ENCODE measurements at regions not wholly inside any gene's neighbourhood (a gene's known extent, or its start where the extent isn't known, plus 50 kb on each side); places are given as distances from the start of the nearest gene placed in this dataset.
"Not testable (repeated sequence)": the region's sequence is repeated elsewhere in the genome, so short reads cannot be mapped to it uniquely, and the experiment has no call there.

DNA sequence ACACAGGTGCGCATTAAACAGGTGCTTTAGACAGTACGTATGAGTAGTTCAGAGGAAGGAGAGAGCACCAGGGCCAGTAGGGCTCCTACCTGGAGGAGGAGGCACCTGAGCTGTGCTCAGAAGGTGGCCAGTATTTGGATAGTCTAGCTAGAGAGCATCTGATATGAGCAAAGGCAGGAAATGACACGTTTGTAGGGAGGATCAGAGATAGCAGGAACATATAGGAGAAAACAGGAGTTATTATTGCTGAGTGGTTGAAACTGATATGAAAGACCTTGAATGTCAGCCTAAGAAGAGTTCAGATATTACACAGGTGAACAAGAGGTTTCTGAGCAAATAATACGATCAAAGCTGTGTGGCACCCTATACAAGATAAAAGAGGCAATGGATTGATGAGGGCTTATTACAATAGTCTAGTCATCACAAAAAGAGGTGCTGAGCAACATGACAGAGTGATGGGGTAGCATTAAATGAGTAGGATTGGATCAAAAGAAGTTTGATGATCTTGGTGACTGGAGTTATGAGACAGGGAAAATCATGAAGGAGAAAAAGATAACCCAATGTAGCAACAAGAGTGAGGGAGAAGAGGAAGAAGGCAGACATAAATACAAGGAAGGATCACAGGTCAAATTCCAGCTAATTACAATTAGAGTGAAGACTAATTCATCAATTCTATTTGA lies 69.8 kb upstream of the HIVEP1 start:
- Histone ChIP-seq H3K9me3 (no peaks in the 10 kb centered on the region), H3K4me1 (ENCODE audit: low read depth) (no peaks in the 10 kb centered on the region), H3K36me3 (ENCODE audit: low read depth) (no peaks in the 10 kb centered on the region), H3K4me3 (no peak overlapping the region)
- no peak for ATAC-seq
- no peak for DNase-seq
- TF ChIP-seq, protein P1, sequence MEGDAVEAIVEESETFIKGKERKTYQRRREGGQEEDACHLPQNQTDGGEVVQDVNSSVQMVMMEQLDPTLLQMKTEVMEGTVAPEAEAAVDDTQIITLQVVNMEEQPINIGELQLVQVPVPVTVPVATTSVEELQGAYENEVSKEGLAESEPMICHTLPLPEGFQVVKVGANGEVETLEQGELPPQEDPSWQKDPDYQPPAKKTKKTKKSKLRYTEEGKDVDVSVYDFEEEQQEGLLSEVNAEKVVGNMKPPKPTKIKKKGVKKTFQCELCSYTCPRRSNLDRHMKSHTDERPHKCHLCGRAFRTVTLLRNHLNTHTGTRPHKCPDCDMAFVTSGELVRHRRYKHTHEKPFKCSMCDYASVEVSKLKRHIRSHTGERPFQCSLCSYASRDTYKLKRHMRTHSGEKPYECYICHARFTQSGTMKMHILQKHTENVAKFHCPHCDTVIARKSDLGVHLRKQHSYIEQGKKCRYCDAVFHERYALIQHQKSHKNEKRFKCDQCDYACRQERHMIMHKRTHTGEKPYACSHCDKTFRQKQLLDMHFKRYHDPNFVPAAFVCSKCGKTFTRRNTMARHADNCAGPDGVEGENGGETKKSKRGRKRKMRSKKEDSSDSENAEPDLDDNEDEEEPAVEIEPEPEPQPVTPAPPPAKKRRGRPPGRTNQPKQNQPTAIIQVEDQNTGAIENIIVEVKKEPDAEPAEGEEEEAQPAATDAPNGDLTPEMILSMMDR (IDR thresholded peaks at IDR 0.05) = no peak
- intact Hi-C loops (cut with DNase I, micrococcal nuclease) = no loop called here

DNA sequence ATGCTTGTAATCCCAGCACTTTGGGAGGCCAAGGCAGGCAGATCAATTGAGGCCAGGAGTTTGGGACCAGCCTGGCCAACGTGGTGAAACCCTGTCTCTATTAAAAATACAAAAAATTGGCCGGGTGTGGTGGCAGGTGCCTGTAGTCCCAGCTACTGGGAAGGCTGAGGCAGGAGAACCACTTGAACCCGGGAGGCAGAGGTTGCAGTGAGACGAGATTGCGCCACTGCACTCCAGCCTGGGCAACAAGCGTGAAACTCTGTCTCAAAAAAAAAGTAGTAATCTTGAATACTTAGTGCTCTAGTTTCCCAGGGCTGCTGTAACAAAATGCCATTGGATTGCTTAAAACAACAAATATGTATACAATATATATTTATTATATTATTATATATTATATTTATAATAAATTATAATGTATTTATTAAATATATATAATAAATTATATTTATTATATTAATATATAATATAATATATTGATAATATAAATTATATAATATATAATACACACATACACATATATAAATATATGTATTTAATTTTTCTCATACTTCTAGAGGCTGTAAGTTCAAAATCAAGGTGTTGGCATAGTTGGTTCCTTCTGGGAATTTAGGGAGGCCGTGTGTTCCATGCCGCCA lies 71.5 kb upstream of the HIVEP1 start:
- DNase-seq = not testable (repeated sequence)

DNA sequence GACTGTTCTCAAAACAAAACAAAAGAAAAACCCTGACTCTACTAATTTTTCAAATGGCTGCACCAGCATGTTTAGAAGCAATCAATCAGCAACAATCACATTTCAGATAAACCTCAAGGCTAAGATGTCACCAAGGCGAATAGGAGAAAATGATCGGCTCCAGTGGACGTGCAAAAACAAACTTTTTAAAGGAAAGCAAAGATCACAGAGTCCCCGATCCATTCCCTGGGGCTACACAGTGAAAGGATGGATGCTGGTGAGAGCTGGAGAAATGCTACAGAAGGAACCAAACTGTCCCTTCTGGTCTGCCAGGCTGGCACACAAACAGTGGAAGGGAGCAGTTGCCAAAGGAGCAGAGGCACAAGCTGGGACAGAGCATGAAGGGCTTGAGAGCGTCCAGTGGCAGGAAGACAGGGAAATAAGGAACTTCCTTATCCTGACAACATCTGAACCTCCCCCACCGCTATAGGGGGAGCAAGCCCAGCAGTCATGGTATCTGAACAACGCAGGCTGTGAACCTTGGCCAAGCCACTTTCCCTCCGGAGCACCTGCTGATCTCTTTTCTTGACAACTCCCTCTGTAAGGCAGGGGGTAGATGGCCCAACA lies 73.7 kb upstream of the HIVEP1 start:
- TF ChIP-seq, protein P1 (IDR thresholded peaks at IDR 0.05) = no peak
- ATAC-seq (peak; percentile 93), DNase-seq (peak in 2 of 3 donors; percentile 47 to 49)
- H3K9me3 ChIP-seq = no peaks in the 10 kb centered on the region
- no peaks in the 10 kb centered on the region for H3K4me1 ChIP-seq (ENCODE audit: low read depth)
- no peak overlapping the region for H3K4me3 ChIP-seq
- H3K36me3 ChIP-seq (ENCODE audit: low read depth) = no peaks in the 10 kb centered on the region
- intact Hi-C loops (cut with DNase I, micrococcal nuclease) = no loop called here

More for the DNA sequence above, 71.5 kb upstream of the HIVEP1 start:
- intact Hi-C loops (cut with DNase I, micrococcal nuclease); H3K4me1 ChIP-seq (ENCODE audit: low read depth); ATAC-seq; H3K4me3 ChIP-seq; H3K9me3 ChIP-seq; H3K36me3 ChIP-seq (ENCODE audit: low read depth): not testable (repeated sequence)

DNA sequence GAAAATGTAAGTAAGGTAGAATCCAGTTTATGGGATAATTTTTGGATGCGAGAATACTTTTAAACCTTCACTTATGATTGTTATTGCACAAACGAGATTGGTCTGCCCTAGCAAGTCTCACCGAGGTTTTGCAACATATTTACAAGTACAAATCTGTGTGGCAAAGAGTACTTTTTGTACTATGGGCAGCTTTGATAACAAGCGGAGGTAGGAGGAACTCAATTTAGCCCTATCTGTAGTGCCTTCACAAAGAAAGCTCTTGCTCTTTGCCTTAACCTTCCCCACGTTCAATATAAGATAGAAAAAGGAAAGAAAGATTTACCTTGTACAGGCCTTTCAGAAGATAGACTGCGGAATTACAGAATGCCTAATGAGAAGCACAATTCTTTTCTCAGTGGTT lies 77.5 kb upstream of the HIVEP1 start:
- DNase-seq (no peak), ATAC-seq (no peak)
- intact Hi-C loops (cut with DNase I, micrococcal nuclease) = no loop called here
- Histone ChIP-seq H3K36me3 (ENCODE audit: low read depth) (no peaks in the 10 kb centered on the region), H3K9me3 (no peaks in the 10 kb centered on the region), H3K4me3 (no peak overlapping the region), H3K4me1 (ENCODE audit: low read depth) (no peaks in the 10 kb centered on the region)
- TF ChIP-seq, protein P1 (IDR thresholded peaks at IDR 0.05) = no peak

DNA sequence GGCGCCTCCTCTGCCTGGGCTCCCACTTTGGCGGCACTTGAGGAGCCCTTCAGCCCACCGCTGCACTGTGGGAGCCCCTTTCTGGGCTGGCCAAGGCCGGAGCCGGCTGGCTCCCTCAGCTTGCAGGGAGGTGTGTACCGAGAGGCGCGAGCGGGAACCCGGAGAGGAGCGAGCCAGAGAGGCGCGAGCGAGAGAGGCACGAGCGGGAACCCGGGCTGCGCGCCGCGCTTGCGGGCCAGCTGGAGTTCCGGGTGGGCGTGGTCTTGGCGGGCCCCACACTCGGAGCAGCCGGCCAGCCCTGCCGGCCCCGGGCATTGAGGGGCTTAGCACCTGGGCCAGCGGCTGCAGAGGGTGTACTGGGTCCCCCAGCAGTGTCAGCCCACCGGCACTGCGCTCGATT lies 79.2 kb upstream of the HIVEP1 start:
- H3K9me3 ChIP-seq; H3K4me3 ChIP-seq; DNase-seq; intact Hi-C loops (cut with DNase I, micrococcal nuclease); H3K4me1 ChIP-seq (ENCODE audit: low read depth); H3K36me3 ChIP-seq (ENCODE audit: low read depth); ATAC-seq: not testable (repeated sequence)

DNA sequence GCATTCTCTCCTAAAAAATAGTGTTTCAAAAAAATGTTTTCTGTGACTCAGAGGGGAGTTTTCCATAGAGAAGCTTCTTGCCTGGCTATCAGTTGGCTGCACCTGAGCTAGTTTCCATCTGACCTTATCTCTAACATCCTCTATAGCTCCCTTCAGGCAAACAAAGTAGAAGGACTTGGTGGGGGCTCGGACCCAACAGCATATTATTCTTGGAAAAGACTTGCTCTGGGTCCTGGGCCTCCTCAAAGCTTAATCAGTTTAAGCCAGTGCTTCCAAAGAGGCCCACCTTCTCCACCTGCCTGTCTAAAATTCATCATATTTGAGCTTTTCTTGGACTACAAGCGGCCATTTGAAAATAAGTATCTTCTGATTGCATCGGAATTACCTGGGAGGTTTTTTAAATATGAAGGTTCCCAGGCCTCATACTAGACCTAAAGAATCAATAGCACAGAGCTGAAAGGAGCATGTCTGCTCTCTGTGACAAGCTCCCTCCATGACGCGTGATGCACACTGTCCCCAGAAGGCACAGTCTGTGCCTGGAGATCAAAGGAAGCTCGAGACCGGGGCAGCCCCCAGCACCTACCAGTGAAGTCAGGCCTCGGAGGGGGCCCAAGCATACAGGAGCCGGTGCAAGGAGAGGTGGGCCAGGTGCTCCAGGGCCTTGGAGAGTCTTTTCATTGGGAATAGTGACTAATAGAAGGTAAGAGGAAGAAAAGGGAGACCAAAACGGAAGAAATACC lies 80.6 kb upstream of the HIVEP1 start:
- Histone ChIP-seq H3K9me3 (no peaks in the 10 kb centered on the region), H3K36me3 (ENCODE audit: low read depth) (no peaks in the 10 kb centered on the region), H3K4me3 (no peak overlapping the region), H3K4me1 (ENCODE audit: low read depth) (no peaks in the 10 kb centered on the region)
- no peak for DNase-seq
- intact Hi-C loops (cut with DNase I, micrococcal nuclease) = no loop called here
- TF ChIP-seq, protein P1 (IDR thresholded peaks at IDR 0.05) = no peak
- ATAC-seq = no peak

DNA sequence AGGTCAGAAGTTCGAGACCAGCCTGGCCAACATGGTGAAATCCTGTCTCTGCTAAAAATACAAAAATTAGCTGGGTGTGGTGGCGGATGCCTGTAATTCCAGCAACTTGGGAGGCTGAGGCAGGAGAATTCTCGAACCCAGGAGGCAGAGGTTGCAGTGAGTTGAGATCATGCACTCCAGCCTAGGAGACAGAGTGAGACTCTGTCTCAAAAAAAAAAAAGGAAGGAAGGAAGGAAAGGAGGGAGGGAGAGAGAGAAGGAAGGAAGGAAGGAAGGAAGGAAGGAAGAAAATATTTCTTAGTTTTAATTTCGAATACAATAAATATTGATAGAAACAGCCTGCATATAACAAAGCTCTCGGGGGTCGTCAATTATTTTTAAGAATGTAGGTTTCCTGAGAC lies 81.3 kb upstream of the HIVEP1 start:
- H3K9me3 ChIP-seq; ATAC-seq; H3K36me3 ChIP-seq (ENCODE audit: low read depth); DNase-seq; H3K4me1 ChIP-seq (ENCODE audit: low read depth); intact Hi-C loops (cut with DNase I, micrococcal nuclease); H3K4me3 ChIP-seq: not testable (repeated sequence)
